ENCODE measurements at regions not wholly inside any gene's neighbourhood (a gene's known extent, or its start where the extent isn't known, plus 50 kb on each side); places are given as distances from the start of the nearest gene placed in this dataset.

DNA sequence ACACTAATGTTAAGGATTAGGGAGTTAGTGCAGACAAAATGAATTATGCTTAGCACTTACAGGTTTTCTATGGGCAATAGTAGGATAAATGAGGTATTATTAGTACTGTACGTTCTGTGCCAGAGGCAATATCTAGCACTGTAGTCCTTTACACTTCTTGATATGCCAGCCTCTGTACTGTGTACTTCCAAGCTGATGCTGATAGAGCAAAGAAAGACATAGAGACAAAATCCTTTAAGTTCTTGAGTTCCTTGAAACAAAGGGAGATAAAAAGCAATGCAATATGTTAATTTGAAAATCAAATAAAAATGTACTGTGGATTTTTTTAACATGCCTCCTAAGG, 1234.0 kb upstream of the NXPH2 start:
- TF ChIP-seq EZH2phosphoT487 (IDR thresholded peaks at IDR 0.05; ENCODE audit: low read depth), result no peak
- TF ChIP-seq, protein P1, sequence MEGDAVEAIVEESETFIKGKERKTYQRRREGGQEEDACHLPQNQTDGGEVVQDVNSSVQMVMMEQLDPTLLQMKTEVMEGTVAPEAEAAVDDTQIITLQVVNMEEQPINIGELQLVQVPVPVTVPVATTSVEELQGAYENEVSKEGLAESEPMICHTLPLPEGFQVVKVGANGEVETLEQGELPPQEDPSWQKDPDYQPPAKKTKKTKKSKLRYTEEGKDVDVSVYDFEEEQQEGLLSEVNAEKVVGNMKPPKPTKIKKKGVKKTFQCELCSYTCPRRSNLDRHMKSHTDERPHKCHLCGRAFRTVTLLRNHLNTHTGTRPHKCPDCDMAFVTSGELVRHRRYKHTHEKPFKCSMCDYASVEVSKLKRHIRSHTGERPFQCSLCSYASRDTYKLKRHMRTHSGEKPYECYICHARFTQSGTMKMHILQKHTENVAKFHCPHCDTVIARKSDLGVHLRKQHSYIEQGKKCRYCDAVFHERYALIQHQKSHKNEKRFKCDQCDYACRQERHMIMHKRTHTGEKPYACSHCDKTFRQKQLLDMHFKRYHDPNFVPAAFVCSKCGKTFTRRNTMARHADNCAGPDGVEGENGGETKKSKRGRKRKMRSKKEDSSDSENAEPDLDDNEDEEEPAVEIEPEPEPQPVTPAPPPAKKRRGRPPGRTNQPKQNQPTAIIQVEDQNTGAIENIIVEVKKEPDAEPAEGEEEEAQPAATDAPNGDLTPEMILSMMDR (IDR thresholded peaks at IDR 0.05; ENCODE audit: low read depth, low read length), result no peak

Data from OCI-LY3 (cell line).